Thyroid gland (tissue), 4 donors: ENCODE measurements at regions not wholly inside any gene's neighbourhood (a gene's known extent, or its start where the extent isn't known, plus 50 kb on each side); places are given as distances from the start of the nearest gene placed in this dataset.

ENCODE experiments used
- DNase-seq, 2 donors: peaks; one replicate each; pipeline ENCODE4 v3.0.0-alpha.2; 2019
- H3K27ac ChIP-seq, 3 donors: fragments of 200-600 bp; sonication (generic); 1 replicate in 2 of 3; 2 replicates in 1 of 3; pipeline ENCODE4 v1.5.1; 2016 to 2019; ENCODE audit warnings: mild to moderate bottlenecking in 1 of 3, moderate library complexity in 1 of 3
- H3K27me3 ChIP-seq: fragments of 200-600 bp; sonication (generic); one replicate; pipeline ENCODE4 v1.5.1; 2019
- H3K36me3 ChIP-seq, 2 donors: fragments of 200-600 bp; sonication (generic); one replicate each; pipeline ENCODE4 v1.5.1; 2016 to 2019
- H3K4me1 ChIP-seq, 2 donors: fragments of 200-600 bp; sonication (generic); one replicate each; pipeline ENCODE4 v1.5.1; 2017 to 2019
- H3K4me3 ChIP-seq, 3 donors: fragments of 200-600 bp; sonication (generic); replicated peaks in 1 of 3; 1 replicate in 2 of 3; 2 replicates in 1 of 3; pipeline ENCODE4 v1.5.1; 2016; ENCODE audit warnings: mild to moderate bottlenecking in 1 of 3
- H3K9me3 ChIP-seq: fragments of 200-600 bp; sonication (generic); one replicate; pipeline ENCODE4 v1.5.1; 2017
- POLR2A ChIP-seq, 2 donors: fragments of 450-650 bp; IDR thresholded peaks; one replicate each; pipeline ENCODE4 v1.6.1; 2017; ENCODE audit warnings: antibody characterized with exemption in 2 of 2, mild to moderate bottlenecking in 2 of 2, moderate library complexity in 1 of 2
- WGBS, 2 donors: methylation state at CpG; one replicate each; pipeline ENCODE4 v1.1.5; 2017; 5-methylcytosine and 5-hydroxymethylcytosine counted together
- intact Hi-C: fragments of 100-400 bp; cut with DNase I; formaldehyde crosslinking; loops from one replicate; pipeline ENCODE4 v1.15.1; 2023
- TF ChIP-seq, protein P1 (sequence below), 6 experiments: fragments of 200-600 bp in 3 of 6; fragments of 450-650 bp in 3 of 6; sonication (generic) in 3 of 6; IDR thresholded peaks; one replicate each; pipeline ENCODE4 v1.5.1; 2016 to 2019; ENCODE audit warnings: antibody characterized with exemption in 6 of 6, mild to moderate bottlenecking in 2 of 6, inconsistent platforms in 1 of 6, moderate library complexity in 1 of 6

DNA sequence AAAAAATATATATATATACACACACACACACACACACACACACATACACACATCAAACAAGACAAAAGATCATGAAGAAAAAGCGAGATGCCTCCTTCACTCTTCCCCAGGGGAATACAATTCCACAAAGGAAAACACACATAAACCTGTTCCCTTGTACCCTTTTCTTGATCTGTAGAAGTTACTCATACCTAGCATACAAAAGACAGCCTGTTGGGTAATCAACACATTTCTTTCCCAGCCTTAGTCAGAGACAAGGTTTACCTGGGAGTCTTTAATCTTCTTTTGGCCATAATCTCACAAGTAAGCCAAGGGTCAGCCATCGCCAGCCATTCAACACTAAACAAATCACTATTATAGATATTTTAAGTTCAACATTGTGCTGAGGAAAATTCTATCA, 407.0 kb downstream of the SUCLG1 start:
- no peaks in the 10 kb centered on the region for H3K9me3 ChIP-seq
- H3K4me1 ChIP-seq = no peaks in the 10 kb centered on the region
- no peaks in the 10 kb centered on the region for H3K27me3 ChIP-seq
- H3K27ac ChIP-seq = no peak overlapping the region
- no peak for DNase-seq
- H3K36me3 ChIP-seq = no peaks in the 10 kb centered on the region
- 70 to 81% methylated on average over 2 of the region's 2 CpGs for WGBS, 2 donors
- TF ChIP-seq POLR2A (IDR thresholded peaks at IDR 0.05) = no peak
- TF ChIP-seq, protein P1, sequence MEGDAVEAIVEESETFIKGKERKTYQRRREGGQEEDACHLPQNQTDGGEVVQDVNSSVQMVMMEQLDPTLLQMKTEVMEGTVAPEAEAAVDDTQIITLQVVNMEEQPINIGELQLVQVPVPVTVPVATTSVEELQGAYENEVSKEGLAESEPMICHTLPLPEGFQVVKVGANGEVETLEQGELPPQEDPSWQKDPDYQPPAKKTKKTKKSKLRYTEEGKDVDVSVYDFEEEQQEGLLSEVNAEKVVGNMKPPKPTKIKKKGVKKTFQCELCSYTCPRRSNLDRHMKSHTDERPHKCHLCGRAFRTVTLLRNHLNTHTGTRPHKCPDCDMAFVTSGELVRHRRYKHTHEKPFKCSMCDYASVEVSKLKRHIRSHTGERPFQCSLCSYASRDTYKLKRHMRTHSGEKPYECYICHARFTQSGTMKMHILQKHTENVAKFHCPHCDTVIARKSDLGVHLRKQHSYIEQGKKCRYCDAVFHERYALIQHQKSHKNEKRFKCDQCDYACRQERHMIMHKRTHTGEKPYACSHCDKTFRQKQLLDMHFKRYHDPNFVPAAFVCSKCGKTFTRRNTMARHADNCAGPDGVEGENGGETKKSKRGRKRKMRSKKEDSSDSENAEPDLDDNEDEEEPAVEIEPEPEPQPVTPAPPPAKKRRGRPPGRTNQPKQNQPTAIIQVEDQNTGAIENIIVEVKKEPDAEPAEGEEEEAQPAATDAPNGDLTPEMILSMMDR (IDR thresholded peaks at IDR 0.05) = no peak
- H3K4me3 ChIP-seq = no peak overlapping the region
- intact Hi-C loops = no loop called here

DNA sequence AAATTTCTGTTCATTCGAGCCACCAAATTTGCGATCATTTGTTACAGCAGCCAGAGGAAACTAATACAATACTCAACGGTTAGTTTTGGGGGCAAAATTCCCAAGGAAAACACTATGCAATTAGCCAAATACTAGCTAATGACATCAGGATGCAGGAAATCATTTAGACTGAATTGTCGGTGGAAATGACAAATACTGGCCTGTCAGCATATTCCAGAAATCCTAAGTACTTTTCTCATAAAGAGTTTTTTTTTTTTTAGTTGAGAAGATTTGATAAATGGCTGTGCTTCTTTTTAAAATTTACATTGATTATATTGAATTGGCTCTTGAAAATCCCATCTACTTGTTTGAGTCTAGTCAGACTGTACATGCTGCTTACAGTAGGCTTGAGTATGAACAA, 410.1 kb downstream of the SUCLG1 start:
- DNase-seq = no peak
- intact Hi-C loops = no loop called here
- Histone ChIP-seq H3K4me1 (no peaks in the 10 kb centered on the region), H3K27ac (no peak overlapping the region), H3K9me3 (no peaks in the 10 kb centered on the region), H3K36me3 (no peaks in the 10 kb centered on the region), H3K4me3 (no peak overlapping the region), H3K27me3 (no peaks in the 10 kb centered on the region)
- no peak for TF ChIP-seq POLR2A (IDR thresholded peaks at IDR 0.05)
- TF ChIP-seq, protein P1 (IDR thresholded peaks at IDR 0.05) = no peak
- WGBS, 2 donors = 78 to 84% methylated on average over 4 of the region's 4 CpGs

DNA sequence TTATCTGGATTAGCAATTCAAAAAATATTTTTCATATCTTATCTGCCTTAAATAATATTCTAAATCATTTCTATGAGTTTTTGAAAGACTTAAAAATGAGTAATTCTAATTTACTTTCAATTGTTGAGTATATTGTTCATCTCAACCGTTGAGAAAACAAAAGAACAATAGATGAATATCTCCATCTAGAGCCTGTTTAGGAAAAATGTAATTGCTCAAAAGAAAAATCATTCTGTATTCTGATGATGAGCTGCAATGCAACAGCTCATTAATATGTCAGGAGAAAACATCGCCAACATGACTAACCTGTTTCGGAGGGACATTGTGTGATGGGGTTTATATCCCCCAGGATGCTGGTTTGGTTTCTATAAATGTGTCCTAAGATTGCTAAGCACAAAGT, 417.6 kb downstream of the SUCLG1 start:
- Histone ChIP-seq H3K27me3 (no peaks in the 10 kb centered on the region), H3K4me1 (no peaks in the 10 kb centered on the region), H3K4me3 (no peak overlapping the region), H3K27ac (no peak overlapping the region), H3K9me3 (no peaks in the 10 kb centered on the region), H3K36me3 (no peaks in the 10 kb centered on the region)
- WGBS, 2 donors = 76 to 81% methylated on average over 3 of the region's 3 CpGs
- no peak for TF ChIP-seq POLR2A (IDR thresholded peaks at IDR 0.05)
- TF ChIP-seq, protein P1 (IDR thresholded peaks at IDR 0.05) = no peak
- intact Hi-C loops = no loop called here
- no peak for DNase-seq

DNA sequence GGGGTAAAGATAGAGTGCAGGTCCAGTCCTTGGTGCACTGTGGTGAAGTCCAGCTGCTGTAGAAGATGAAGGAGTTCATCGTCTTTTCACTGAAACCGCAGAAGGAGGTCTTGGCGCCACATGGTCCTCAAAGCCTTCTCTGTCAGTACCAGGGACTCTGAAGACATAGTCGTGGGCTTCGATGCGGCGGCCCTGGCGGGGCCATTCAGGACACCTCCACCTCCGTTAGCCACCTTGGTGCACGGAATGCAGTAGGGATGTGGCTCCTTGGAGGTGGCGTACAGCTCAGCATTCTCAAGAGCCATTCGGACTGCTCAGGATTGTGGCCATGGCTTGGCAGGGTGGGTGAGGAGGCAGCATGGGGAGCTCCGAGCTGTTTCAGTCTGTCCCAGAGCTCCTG, 418.8 kb downstream of the SUCLG1 start:
- Histone ChIP-seq H3K4me3 (no peak overlapping the region), H3K4me1 (no peaks in the 10 kb centered on the region), H3K27ac (no peak overlapping the region), H3K9me3 (no peaks in the 10 kb centered on the region), H3K36me3 (no peaks in the 10 kb centered on the region), H3K27me3 (no peaks in the 10 kb centered on the region)
- 93 to 94% methylated on average over 7 to 13 of the region's 13 CpGs for WGBS, 2 donors
- intact Hi-C loops = no loop called here
- no peak for DNase-seq
- TF ChIP-seq, protein P1 (IDR thresholded peaks at IDR 0.05) = no peak
- no peak for TF ChIP-seq POLR2A (IDR thresholded peaks at IDR 0.05)

DNA sequence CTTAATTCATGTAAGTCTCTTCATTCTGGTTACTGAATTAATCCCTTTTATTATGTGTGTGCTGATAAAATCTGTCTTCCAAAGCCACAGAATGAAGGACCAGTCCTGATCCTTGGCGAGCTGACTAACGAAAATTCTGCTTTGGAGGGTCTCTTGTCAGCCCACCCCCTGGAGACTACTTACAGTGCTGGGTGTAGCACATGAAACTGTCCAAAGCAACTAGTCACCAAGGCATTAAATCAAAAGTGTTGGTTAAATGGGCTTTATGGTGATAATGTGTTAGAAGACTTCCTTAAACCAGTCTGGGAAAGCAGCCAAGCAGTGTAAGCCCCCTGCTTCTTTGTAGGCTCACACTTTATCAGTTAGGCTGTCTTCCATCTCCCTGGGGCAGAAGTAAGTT, 420.2 kb downstream of the SUCLG1 start:
- Histone ChIP-seq H3K36me3 (no peaks in the 10 kb centered on the region), H3K9me3 (no peaks in the 10 kb centered on the region), H3K4me3 (no peak overlapping the region), H3K27ac (no peak overlapping the region), H3K27me3 (no peaks in the 10 kb centered on the region), H3K4me1 (no peaks in the 10 kb centered on the region)
- DNase-seq = no peak
- 33 to 50% methylated on average over 2 of the region's 2 CpGs for WGBS, 2 donors
- TF ChIP-seq, protein P1 (IDR thresholded peaks at IDR 0.05) = no peak
- no peak for TF ChIP-seq POLR2A (IDR thresholded peaks at IDR 0.05)
- intact Hi-C loops = no loop called here
